Omental fat pad (tissue), 3 donors: ENCODE measurements at regions not wholly inside any gene's neighbourhood (a gene's known extent, or its start where the extent isn't known, plus 50 kb on each side); places are given as distances from the start of the nearest gene placed in this dataset.

ENCODE experiments used
- ATAC-seq: fragments of 150-250 bp; one replicate; pipeline ENCODE4 v1.9.1; 2016; ENCODE audit warnings: mild to moderate bottlenecking, moderate library complexity; ENCODE audit not compliant: low FRiP score
- DNase-seq: peaks from one replicate; pipeline ENCODE4 v3.0.0-alpha.2; 2019; ENCODE audit warnings: low spot score
- CTCF ChIP-seq, 3 donors: fragments of 450-650 bp; IDR thresholded peaks; one replicate each; pipeline ENCODE4 v1.5.1; 2016 to 2017; ENCODE audit warnings: antibody characterized with exemption in 3 of 3, mild to moderate bottlenecking in 3 of 3, moderate library complexity in 2 of 3

- DNase-seq (no peak), ATAC-seq (no peak)
- no peak for TF ChIP-seq CTCF (IDR thresholded peaks at IDR 0.05)
Measured at GRCh38 chr20:1838556-1839279, 56.5 kb upstream of the SIRPA start.

GRCh38 chr20:1835186-1836035 is 59.8 kb upstream of the SIRPA start:
- DNase-seq (no peak), ATAC-seq (no peak)
- TF ChIP-seq CTCF (IDR thresholded peaks at IDR 0.05): no peak

GRCh38 chr20:1833728-1834726 is 61.2 kb upstream of the SIRPA start:
- TF ChIP-seq CTCF (IDR thresholded peaks at IDR 0.05): no peak
- DNase-seq (no peak), ATAC-seq (no peak)

- DNase-seq (no peak), ATAC-seq (no peak)
- TF ChIP-seq CTCF (IDR thresholded peaks at IDR 0.05): no peak
Measured at GRCh38 chr20:1833216-1833615, 62.0 kb upstream of the SIRPA start.

- DNase-seq (no peak), ATAC-seq (no peak)
- TF ChIP-seq CTCF (IDR thresholded peaks at IDR 0.05): no peak
Measured at GRCh38 chr20:1832634-1833033, 62.6 kb upstream of the SIRPA start.

GRCh38 chr20:1831606-1832005 is 63.6 kb upstream of the SIRPA start:
- no peak for DNase-seq
- no peak for TF ChIP-seq CTCF (IDR thresholded peaks at IDR 0.05)
- no peak for ATAC-seq
